Stomach (tissue), 8 donors: ENCODE measurements at regions not wholly inside any gene's neighbourhood (a gene's known extent, or its start where the extent isn't known, plus 50 kb on each side); places are given as distances from the start of the nearest gene placed in this dataset.

Source experiments
- DNase-seq, 2 donors: peaks; one replicate each; pipeline versions ENCODE4 v3.0.0 to v3.0.0-alpha.2; 2013 to 2019
- H3K27ac ChIP-seq, 5 donors: fragments of 200-600 bp in 4 of 5; sonication (generic) in 4 of 5; one replicate each; pipeline ENCODE4 v1.5.1; 2013 to 2019; ENCODE audit warnings: mild to moderate bottlenecking in 1 of 5, moderate library complexity in 1 of 5
- H3K27me3 ChIP-seq, 3 donors: fragments of 200-600 bp; sonication (generic); one replicate each; pipeline ENCODE4 v1.5.1; 2017 to 2019; ENCODE audit warnings: mixed run types in 1 of 3
- H3K36me3 ChIP-seq, 4 donors: fragments of 200-600 bp; sonication (generic); 1 replicate in 3 of 4; 2 replicates in 1 of 4; pipeline ENCODE4 v1.5.1; 2016 to 2019
- H3K4me1 ChIP-seq, 4 donors: fragments of 200-600 bp; sonication (generic); one replicate each; pipeline ENCODE4 v1.5.1; 2016 to 2019
- H3K4me3 ChIP-seq, 4 donors: fragments of 200-600 bp; sonication (generic) in 3 of 4; one replicate each; pipeline ENCODE4 v1.5.1; 2016 to 2019; ENCODE audit warnings: mild to moderate bottlenecking in 1 of 4
- H3K9me3 ChIP-seq, 4 donors: fragments of 200-600 bp; sonication (generic); one replicate each; pipeline ENCODE4 v1.5.1; 2016 to 2019
- EP300 ChIP-seq: sonication (generic); formaldehyde crosslinking; IDR thresholded peaks from one replicate; pipeline ENCODE4 v1.6.1; 2017; ENCODE audit warnings: antibody characterized with exemption
- POLR2A ChIP-seq, 4 donors: fragments of 450-650 bp; IDR thresholded peaks; one replicate each; pipeline ENCODE4 v1.6.1; 2016; ENCODE audit warnings: antibody characterized with exemption in 4 of 4, control low read depth in 2 of 4, mild to moderate bottlenecking in 1 of 4, moderate library complexity in 1 of 4
- POLR2AphosphoS5 ChIP-seq, 3 donors: sonication (generic); formaldehyde crosslinking; IDR thresholded peaks; one replicate each; pipeline ENCODE4 v1.6.1; 2016; ENCODE audit warnings: antibody characterized with exemption in 3 of 3
- WGBS, 5 donors: extraction: QIAGEN DNeasy Blood & Tissue Kit in 3 of 5; methylation state at CpG; one replicate each; pipeline versions ENCODE4 v1.1.5 to v1.1.7; 2013 to 2018; 5-methylcytosine and 5-hydroxymethylcytosine counted together
- intact Hi-C: fragments of 100-400 bp; cut with DNase I; formaldehyde crosslinking; loops from one replicate; pipeline ENCODE4 v1.15.1; 2023; ENCODE audit warnings: low total_unique reads
- TF ChIP-seq, protein P1 (sequence below), 7 experiments: fragments of 450-650 bp in 4 of 7; fragments of 200-600 bp in 3 of 7; sonication (generic) in 3 of 7; IDR thresholded peaks; one replicate each; pipeline ENCODE4 v1.5.1; 2016 to 2019; ENCODE audit warnings: antibody characterized with exemption in 7 of 7, control low read depth in 2 of 7, mild to moderate bottlenecking in 1 of 7
- donor health status: healthy with polysubstance abuse.
- donor health status: Bipolar disorder and iron deficiency.
- donor health status: healthy.

DNA sequence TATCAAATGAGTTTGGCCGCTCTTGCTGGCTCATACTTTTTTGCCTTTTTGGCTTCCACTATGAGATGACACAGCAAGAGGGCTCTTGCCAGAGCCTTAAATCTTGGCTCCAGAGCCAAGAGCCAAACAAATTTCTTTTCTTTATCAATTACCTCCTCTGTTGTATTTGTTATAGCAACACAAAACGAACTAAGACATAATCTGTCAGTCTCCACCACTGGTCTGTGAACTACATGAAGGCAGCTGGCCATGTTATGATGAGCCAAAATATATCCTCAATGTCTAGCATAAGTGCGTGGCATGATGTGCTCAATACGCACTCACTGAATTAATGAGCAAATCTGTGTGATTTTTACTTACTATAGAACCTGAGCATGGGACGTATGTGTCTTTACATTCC lies 220.0 kb upstream of the ZNF217 start:
- Histone ChIP-seq H3K4me3 (no peak overlapping the region), H3K27ac (no peak overlapping the region), H3K4me1 (no peaks in the 10 kb centered on the region), H3K36me3 (no peaks in the 10 kb centered on the region), H3K9me3 (no peaks in the 10 kb centered on the region), H3K27me3 (no peaks in the 10 kb centered on the region)
- WGBS, 5 donors = 67 to 77% (median 73%) methylated on average over 5 of the region's 5 CpGs
- no peak for DNase-seq
- intact Hi-C loops = no loop called here
- TF ChIP-seq, protein P1, sequence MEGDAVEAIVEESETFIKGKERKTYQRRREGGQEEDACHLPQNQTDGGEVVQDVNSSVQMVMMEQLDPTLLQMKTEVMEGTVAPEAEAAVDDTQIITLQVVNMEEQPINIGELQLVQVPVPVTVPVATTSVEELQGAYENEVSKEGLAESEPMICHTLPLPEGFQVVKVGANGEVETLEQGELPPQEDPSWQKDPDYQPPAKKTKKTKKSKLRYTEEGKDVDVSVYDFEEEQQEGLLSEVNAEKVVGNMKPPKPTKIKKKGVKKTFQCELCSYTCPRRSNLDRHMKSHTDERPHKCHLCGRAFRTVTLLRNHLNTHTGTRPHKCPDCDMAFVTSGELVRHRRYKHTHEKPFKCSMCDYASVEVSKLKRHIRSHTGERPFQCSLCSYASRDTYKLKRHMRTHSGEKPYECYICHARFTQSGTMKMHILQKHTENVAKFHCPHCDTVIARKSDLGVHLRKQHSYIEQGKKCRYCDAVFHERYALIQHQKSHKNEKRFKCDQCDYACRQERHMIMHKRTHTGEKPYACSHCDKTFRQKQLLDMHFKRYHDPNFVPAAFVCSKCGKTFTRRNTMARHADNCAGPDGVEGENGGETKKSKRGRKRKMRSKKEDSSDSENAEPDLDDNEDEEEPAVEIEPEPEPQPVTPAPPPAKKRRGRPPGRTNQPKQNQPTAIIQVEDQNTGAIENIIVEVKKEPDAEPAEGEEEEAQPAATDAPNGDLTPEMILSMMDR (IDR thresholded peaks at IDR 0.05) = no peak
- no peak for TF ChIP-seq EP300
- TF ChIP-seq POLR2A (IDR thresholded peaks at IDR 0.05) = no peak
- TF ChIP-seq POLR2AphosphoS5 (IDR thresholded peaks at IDR 0.05) = no peak

DNA sequence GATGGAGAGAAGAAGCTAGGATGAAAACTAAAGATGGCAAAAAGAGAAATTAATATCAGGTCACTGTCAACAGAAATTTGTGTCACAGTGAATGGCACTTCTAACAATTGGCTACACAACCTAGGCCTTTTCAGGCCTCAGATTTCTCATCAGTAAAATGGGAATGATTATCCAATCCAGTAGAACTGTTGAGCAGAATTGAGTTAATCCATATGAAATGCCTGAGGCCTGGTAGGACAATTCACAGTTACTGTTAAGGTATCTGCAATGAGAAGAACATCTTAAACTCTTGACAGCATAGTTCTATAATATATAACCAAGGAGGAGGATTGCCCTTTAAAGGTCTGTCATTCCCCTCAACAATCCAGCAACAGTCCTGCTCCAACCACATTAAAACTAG lies 217.9 kb upstream of the ZNF217 start:
- Histone ChIP-seq H3K4me1 (no peaks in the 10 kb centered on the region), H3K4me3 (no peak overlapping the region), H3K27me3 (no peaks in the 10 kb centered on the region), H3K9me3 (no peaks in the 10 kb centered on the region), H3K36me3 (no peaks in the 10 kb centered on the region), H3K27ac (no peak overlapping the region)
- intact Hi-C loops = no loop called here
- DNase-seq = no peak
- no peak for TF ChIP-seq POLR2A (IDR thresholded peaks at IDR 0.05)
- no peak for TF ChIP-seq POLR2AphosphoS5 (IDR thresholded peaks at IDR 0.05)
- TF ChIP-seq EP300 = no peak

DNA sequence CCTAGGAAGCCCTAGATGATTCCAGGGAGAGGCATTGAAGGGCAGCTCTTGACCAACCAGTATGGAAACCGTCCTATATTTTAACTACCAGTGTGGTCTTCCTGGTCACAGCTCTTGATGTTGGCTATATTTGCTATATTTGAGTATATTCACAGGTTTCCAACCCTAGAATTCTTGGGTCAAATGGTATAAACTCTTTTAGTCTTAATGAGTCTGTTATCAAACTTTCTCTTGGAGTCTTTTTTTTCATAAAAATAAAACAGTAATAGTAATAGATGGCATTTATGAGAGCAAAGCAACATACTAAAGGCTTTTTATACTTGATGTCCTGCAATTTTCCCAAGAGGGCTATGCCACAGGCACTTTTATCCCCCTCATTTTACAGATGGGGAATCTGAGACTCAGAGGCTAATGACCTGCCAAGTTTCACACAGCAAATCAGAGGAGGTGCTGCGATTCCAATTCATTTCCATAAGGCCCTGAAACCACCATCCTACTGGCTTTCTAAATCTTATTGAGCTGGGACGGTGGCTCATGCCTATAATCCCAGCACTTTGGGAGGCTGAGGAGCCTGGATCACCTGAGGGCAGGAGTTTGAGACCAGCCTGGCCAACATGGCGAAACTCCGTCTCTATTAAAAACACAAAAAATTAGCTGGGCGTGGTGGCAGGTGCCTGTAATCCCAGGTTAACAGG lies 217.2 kb upstream of the ZNF217 start:
- no peak for DNase-seq
- WGBS, 5 donors = 77 to 96% (median 88%) methylated on average over 6 of the region's 6 CpGs
- TF ChIP-seq EP300 (no peak), POLR2AphosphoS5 (IDR thresholded peaks at IDR 0.05) (no peak), POLR2A (IDR thresholded peaks at IDR 0.05) (no peak)
- TF ChIP-seq, protein P1 (IDR thresholded peaks at IDR 0.05) = no peak
- Histone ChIP-seq H3K4me3 (no peak overlapping the region), H3K27ac (no peak overlapping the region), H3K4me1 (peaks cover 0 to 3% (median 0%) of the 10 kb centered on the region in 4 donors), H3K36me3 (no peaks in the 10 kb centered on the region), H3K9me3 (no peaks in the 10 kb centered on the region), H3K27me3 (no peaks in the 10 kb centered on the region)
- intact Hi-C loops = no loop called here

DNA sequence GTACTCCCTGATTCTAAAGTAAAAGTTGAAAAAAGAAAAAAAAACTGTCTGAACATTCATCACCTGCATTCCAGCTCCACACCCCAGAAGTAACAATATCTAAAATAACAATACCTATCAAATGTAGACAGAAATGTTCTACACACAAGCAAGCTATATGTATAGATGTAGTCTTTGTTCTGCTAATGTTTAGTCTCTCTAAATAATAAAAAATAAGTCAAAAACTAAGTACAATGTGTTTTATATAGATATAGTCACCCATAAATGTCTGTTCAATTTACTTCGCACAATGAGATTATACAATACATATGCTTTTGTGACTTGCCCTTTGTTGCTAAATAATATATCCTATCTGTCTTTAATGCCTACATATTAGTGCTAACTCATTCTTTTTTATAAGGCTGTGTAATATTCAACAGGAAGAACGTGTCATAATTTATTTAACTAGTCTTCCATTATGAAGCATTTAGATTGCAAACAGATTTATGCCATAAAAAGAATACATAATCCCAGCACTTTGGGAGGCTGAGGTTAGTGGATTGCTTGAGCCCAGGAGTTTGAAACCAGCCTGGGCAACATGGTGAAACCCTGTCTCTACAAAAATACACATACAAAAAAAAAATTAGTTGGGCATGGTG lies 216.2 kb upstream of the ZNF217 start:
- peaks cover 0 to 8% (median 0%) of the 10 kb centered on the region in 4 donors for H3K4me1 ChIP-seq
- H3K36me3 ChIP-seq = no peaks in the 10 kb centered on the region
- TF ChIP-seq, protein P1 (IDR thresholded peaks at IDR 0.05) = no peak
- no peaks in the 10 kb centered on the region for H3K27me3 ChIP-seq
- DNase-seq = no peak
- intact Hi-C loops = no loop called here
- H3K9me3 ChIP-seq = no peaks in the 10 kb centered on the region
- H3K4me3 ChIP-seq = no peak overlapping the region
- no peak overlapping the region for H3K27ac ChIP-seq
- 80 to 94% (median 83%) methylated on average over 2 of the region's 2 CpGs for WGBS, 5 donors

DNA sequence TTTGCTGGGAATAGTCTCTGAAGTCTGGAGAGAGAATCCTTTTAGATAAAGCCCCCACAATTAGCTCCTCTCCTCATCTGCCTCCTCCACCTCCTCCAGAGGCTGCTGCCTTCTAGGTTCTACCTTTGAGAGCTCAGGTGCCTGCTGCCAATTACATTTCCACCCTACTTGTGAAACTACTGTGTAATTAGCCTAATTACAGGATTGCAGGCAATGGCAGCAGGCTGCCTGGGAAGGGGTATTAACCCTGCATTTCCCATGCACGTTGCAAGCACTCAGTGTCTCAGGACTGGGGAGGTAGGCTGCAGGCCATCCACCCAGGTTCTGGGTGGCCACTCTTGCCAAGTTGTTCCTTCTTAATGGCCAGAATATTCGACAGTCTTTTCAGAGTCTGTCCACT lies 215.6 kb upstream of the ZNF217 start:
- DNase-seq = no peak
- intact Hi-C loops = no loop called here
- TF ChIP-seq POLR2AphosphoS5 (IDR thresholded peaks at IDR 0.05) = no peak
- TF ChIP-seq POLR2A (IDR thresholded peaks at IDR 0.05) = no peak
- no peak for TF ChIP-seq EP300
- TF ChIP-seq, protein P1 (IDR thresholded peaks at IDR 0.05) = no peak
- Histone ChIP-seq H3K4me1 (peaks cover 0 to 8% (median 0%) of the 10 kb centered on the region in 4 donors), H3K9me3 (no peaks in the 10 kb centered on the region), H3K4me3 (no peak overlapping the region), H3K27me3 (no peaks in the 10 kb centered on the region), H3K27ac (no peak overlapping the region), H3K36me3 (no peaks in the 10 kb centered on the region)
- WGBS, 5 donors = 73 to 85% (median 76%) methylated on average over 2 of the region's 2 CpGs
